Suprapubic skin (tissue), 4 donors: ENCODE measurements at regions not wholly inside any gene's neighbourhood (a gene's known extent, or its start where the extent isn't known, plus 50 kb on each side); places are given as distances from the start of the nearest gene placed in this dataset.
"Not testable (repeated sequence)": the region's sequence is repeated elsewhere in the genome, so short reads cannot be mapped to it uniquely, and the experiment has no call there.

Experiments used
- DNase-seq, 2 donors: peaks; one replicate each; pipeline ENCODE4 v3.0.0-alpha.2; 2019; ENCODE audit warnings: low spot score in 2 of 2
- H3K27ac ChIP-seq: fragments of 200-600 bp; sonication (generic); one replicate; pipeline ENCODE4 v1.5.1; 2019
- H3K27me3 ChIP-seq: fragments of 200-600 bp; sonication (generic); one replicate; pipeline ENCODE4 v1.5.1; 2019
- H3K36me3 ChIP-seq: fragments of 200-600 bp; sonication (generic); one replicate; pipeline ENCODE4 v1.5.1; 2019
- H3K4me1 ChIP-seq: fragments of 200-600 bp; sonication (generic); one replicate; pipeline ENCODE4 v1.5.1; 2019
- H3K4me3 ChIP-seq: fragments of 200-600 bp; sonication (generic); one replicate; pipeline ENCODE4 v1.5.1; 2019; ENCODE audit warnings: mild to moderate bottlenecking
- H3K9me3 ChIP-seq: fragments of 200-600 bp; sonication (generic); one replicate; pipeline ENCODE4 v1.5.1; 2019
- EP300 ChIP-seq: sonication (generic); formaldehyde crosslinking; IDR thresholded peaks from one replicate; pipeline ENCODE4 v1.6.1; 2017; ENCODE audit warnings: antibody characterized with exemption
- POLR2A ChIP-seq, 2 donors: fragments of 450-650 bp; IDR thresholded peaks; one replicate each; pipeline ENCODE4 v1.6.1; 2017; ENCODE audit warnings: antibody characterized with exemption in 2 of 2, mild to moderate bottlenecking in 2 of 2, moderate library complexity in 2 of 2
- POLR2AphosphoS5 ChIP-seq, 3 donors: sonication (generic); formaldehyde crosslinking; IDR thresholded peaks; one replicate each; pipeline ENCODE4 v1.6.1; 2017; ENCODE audit warnings: antibody characterized with exemption in 3 of 3
- WGBS: methylation state at CpG from one replicate; pipeline ENCODE4 v1.1.5; 2018; 5-methylcytosine and 5-hydroxymethylcytosine counted together
- TF ChIP-seq, protein P1 (sequence below), 2 donors: fragments of 200-600 bp in 1 of 2; fragments of 450-650 bp in 1 of 2; sonication (generic) in 1 of 2; IDR thresholded peaks; one replicate each; pipeline ENCODE4 v1.5.1; 2016 to 2019; ENCODE audit warnings: antibody characterized with exemption in 2 of 2, mild to moderate bottlenecking in 1 of 2, moderate library complexity in 1 of 2

DNA sequence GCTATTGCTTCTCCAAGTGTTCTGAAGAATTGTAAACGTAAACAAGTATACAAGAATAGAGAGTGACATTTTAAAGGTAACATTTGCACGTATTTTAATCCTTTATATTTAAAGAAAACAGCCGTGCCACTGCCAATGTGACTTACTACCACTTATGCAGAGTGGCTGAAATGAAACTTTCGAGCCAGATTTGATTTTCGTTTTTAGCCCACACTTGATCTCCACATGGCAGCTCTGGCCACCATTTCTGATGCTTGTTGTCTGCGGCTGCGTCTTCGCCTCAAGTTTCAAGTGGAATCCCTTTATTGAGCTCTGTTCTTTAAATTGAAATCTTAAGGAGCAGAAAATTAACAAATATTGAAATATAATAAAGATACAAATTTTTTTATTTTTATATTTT lies 70.0 kb downstream of the ELAPOR2 start:
- Histone ChIP-seq H3K9me3 (peaks cover 9% of the 10 kb centered on the region), H3K27me3 (no peaks in the 10 kb centered on the region), H3K27ac (no peak overlapping the region), H3K4me3 (no peak overlapping the region), H3K4me1 (no peaks in the 10 kb centered on the region), H3K36me3 (no peaks in the 10 kb centered on the region)
- DNase-seq = no peak
- TF ChIP-seq, protein P1, sequence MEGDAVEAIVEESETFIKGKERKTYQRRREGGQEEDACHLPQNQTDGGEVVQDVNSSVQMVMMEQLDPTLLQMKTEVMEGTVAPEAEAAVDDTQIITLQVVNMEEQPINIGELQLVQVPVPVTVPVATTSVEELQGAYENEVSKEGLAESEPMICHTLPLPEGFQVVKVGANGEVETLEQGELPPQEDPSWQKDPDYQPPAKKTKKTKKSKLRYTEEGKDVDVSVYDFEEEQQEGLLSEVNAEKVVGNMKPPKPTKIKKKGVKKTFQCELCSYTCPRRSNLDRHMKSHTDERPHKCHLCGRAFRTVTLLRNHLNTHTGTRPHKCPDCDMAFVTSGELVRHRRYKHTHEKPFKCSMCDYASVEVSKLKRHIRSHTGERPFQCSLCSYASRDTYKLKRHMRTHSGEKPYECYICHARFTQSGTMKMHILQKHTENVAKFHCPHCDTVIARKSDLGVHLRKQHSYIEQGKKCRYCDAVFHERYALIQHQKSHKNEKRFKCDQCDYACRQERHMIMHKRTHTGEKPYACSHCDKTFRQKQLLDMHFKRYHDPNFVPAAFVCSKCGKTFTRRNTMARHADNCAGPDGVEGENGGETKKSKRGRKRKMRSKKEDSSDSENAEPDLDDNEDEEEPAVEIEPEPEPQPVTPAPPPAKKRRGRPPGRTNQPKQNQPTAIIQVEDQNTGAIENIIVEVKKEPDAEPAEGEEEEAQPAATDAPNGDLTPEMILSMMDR (IDR thresholded peaks at IDR 0.05) = no peak
- no peak for TF ChIP-seq EP300
- TF ChIP-seq POLR2AphosphoS5 (IDR thresholded peaks at IDR 0.05) = no peak
- 93% methylated on average over 8 of the region's 8 CpGs for WGBS

DNA sequence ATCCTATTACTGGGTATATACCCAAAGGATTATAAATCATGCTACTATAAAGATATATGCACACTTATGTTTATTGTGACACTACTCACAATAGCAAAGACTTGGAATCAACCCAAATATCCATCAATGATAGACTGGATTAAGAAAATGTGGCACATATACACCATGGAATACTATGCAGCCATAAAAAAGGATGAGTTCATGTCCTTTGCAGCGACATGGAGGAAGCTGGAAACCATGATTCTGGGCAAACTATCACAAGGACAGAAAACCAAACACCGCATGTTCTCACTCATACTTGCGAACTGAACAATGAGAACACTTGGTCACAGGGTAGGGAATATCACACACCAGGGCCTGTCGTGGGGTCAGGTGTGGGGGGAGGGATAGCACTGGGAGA lies 71.6 kb downstream of the ELAPOR2 start:
- not testable (repeated sequence) for H3K27ac ChIP-seq, DNase-seq, H3K9me3 ChIP-seq, H3K36me3 ChIP-seq, H3K4me3 ChIP-seq, H3K4me1 ChIP-seq, H3K27me3 ChIP-seq
- WGBS = 89% methylated on average over 4 of the region's 4 CpGs

DNA sequence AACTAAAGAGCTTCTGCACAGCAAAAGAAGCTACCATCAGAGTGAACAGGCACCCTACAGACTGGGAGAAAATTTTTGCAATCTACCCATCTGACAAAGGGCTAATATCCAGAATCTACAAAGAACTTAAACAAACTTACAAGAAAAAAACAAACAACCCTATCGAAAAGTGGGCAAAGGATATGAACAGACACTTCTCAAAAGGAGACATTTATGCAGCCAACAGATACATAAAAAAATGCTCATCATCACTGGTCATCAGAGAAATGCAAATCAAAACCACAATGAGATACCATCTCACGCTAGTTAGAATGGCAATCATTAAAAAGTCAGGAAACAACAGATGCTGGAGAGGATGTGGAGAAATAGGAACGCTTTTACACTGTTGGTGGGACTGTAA lies 72.1 kb downstream of the ELAPOR2 start:
- H3K9me3 ChIP-seq, H3K4me1 ChIP-seq, H3K27me3 ChIP-seq, H3K36me3 ChIP-seq, H3K27ac ChIP-seq, DNase-seq, H3K4me3 ChIP-seq: not testable (repeated sequence)
- WGBS = 69% methylated on average over 3 of the region's 3 CpGs

DNA sequence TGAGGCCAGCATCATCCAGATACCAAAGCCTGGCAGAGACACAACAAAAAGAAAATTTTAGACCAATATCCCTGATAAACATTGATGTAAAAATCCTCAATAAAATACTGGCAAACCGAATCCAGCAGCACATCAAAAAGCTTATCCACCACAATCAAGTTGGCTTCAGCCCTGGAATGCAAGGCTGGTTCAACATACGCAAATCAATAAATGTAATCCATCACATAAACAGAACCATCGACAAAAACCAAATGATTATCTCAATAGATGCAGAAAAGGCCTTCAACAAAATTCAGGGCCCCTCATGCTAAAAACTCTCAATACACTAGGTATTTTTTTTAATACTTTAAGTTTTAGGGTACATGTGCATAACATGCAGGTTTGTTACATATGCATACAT lies 74.1 kb downstream of the ELAPOR2 start:
- not testable (repeated sequence) for H3K4me3 ChIP-seq, H3K4me1 ChIP-seq, DNase-seq, H3K27me3 ChIP-seq, H3K36me3 ChIP-seq, H3K9me3 ChIP-seq, H3K27ac ChIP-seq
- 95% methylated on average over 3 of the region's 3 CpGs for WGBS

DNA sequence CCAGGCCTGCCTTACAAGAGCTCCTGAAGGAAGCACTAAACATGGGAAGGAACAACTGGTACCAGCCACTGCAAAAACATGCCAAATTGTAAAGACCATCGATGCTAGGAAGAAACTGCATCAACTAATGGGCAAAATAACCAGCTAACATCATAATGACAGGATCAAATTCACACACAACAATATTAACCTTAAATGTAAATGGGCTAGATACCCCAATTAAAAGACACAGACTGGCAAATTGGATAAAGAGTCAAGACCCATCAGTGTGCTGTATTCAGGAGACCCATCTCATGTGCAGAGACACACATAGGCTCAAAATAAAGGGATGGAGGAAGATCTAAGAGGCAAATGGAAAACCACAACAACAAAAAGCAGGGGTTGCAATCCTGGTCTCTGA lies 75.8 kb downstream of the ELAPOR2 start:
- not testable (repeated sequence) for DNase-seq, H3K27me3 ChIP-seq, H3K4me1 ChIP-seq, H3K4me3 ChIP-seq, H3K27ac ChIP-seq, H3K9me3 ChIP-seq, H3K36me3 ChIP-seq
- WGBS = 79% methylated on average over 1 of the region's 1 CpG

DNA sequence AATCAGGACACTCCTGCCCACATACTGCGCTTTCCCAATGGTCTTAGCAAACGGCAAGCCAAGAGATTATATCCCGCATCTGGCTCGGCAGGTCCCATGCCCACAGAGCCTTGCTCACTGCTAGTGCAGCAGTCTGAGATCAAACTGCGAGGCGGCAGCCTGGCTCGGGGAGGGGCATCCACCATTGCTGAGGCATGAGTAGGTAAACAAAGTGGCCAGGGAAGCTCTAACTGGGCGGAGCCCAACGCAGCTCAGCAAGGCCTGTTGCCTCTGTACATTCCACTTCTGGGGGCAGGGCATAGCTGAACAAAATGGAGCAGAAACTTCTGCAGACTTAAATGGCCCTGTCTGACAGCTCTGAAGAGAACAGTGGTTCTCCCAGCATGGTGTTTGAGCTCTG lies 77.5 kb downstream of the ELAPOR2 start:
- H3K4me1 ChIP-seq, H3K9me3 ChIP-seq, H3K27me3 ChIP-seq, DNase-seq, H3K36me3 ChIP-seq, H3K4me3 ChIP-seq, H3K27ac ChIP-seq: not testable (repeated sequence)
- WGBS = 88% methylated on average over 7 of the region's 9 CpGs

DNA sequence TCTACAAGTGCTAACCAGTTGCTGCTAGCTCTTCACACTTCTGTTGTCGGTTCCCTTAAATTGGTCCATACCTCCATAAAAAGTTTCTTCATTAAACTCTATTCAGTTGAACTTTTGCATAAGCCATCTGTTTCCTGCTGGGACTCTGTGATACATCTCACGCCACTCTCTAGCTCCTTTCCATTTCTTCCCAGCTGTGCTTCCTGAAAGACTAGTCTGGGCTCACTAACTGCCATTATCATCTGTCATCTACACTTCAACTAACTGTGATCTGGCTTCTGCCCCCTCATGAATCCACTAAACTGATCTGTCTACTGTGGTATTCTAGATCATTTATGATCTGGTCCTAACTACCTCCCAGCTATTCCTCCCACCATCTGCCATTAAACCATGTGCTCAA lies 78.3 kb downstream of the ELAPOR2 start:
- no peak for DNase-seq
- TF ChIP-seq, protein P1 (IDR thresholded peaks at IDR 0.05) = no peak
- TF ChIP-seq EP300 (no peak), POLR2AphosphoS5 (IDR thresholded peaks at IDR 0.05) (no peak), POLR2A (IDR thresholded peaks at IDR 0.05) (no peak)
- H3K36me3 ChIP-seq = no peaks in the 10 kb centered on the region
- H3K9me3 ChIP-seq = peaks cover 9% of the 10 kb centered on the region
- 56% methylated on average over 2 of the region's 2 CpGs for WGBS
- no peak overlapping the region for H3K27ac ChIP-seq
- no peaks in the 10 kb centered on the region for H3K4me1 ChIP-seq
- H3K27me3 ChIP-seq = no peaks in the 10 kb centered on the region
- H3K4me3 ChIP-seq = no peak overlapping the region

DNA sequence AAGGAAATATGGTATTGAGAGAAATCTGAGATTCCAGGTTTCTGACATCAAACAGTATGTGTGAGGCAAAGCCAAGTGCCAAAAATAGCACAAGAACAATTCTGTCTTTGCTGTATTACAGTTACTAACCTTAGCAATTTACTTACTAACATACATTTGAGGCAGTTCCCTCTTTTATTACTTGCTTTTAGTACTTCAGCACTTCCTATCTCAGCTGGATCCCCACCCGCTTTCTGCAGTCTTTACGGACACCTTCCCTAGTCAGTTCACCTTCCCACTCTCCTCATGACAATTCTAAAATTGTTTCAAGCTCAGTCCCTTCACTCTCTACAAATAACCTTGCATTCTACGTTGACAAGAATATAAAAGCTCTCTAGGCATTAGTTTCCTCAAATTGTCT lies 79.2 kb downstream of the ELAPOR2 start:
- 61% methylated on average over 3 of the region's 3 CpGs for whole genome bisulfite sequencing
- no peak for DNase-seq

More for the DNA sequence above, 79.2 kb downstream of the ELAPOR2 start:
- Histone ChIP-seq H3K4me1 (no peaks in the 10 kb centered on the region), H3K9me3 (peaks cover 3% of the 10 kb centered on the region), H3K36me3 (no peaks in the 10 kb centered on the region), H3K27ac (no peak overlapping the region), H3K27me3 (no peaks in the 10 kb centered on the region), H3K4me3 (no peak overlapping the region)
- TF ChIP-seq, protein P1 (IDR thresholded peaks at IDR 0.05) = no peak
- TF ChIP-seq EP300 (no peak), POLR2A (IDR thresholded peaks at IDR 0.05) (no peak), POLR2AphosphoS5 (IDR thresholded peaks at IDR 0.05) (no peak)
